H1 (cell line): ENCODE measurements at regions not wholly inside any gene's neighbourhood (a gene's known extent, or its start where the extent isn't known, plus 50 kb on each side); places are given as distances from the start of the nearest gene placed in this dataset.

Experiments
- CTCF ChIA-PET: fragments of 300-600 bp; sonication (Branson Sonifier 250); formaldehyde crosslinking; loops from one replicate; lab custom pipeline; 2021; ENCODE audit not compliant: partially characterized antibody; lab: Charles Lee
- POLR2A ChIA-PET: fragments of 300-600 bp; sonication (Branson Sonifier 250); formaldehyde crosslinking; loops from one replicate; lab custom pipeline; 2021; ENCODE audit warnings: inconsistent platforms; ENCODE audit not compliant: partially characterized antibody; lab: Charles Lee
- DNase-seq, 2 experiments: peaks; one replicate each; pipeline versions ENCODE4 v3.0.0 to v3.0.0-alpha.2; 2010 to 2022; ENCODE audit warnings: low spot score in 2 of 2, low read depth in 1 of 2, mixed read lengths in 1 of 2
- FAIRE-seq: peaks from 2 replicates; lab custom pipeline; 2011; peaks lifted over from hg19 to GRCh38; lab: Jason Lieb, UNC
- H2AFZ ChIP-seq: 2 replicates; pipeline ENCODE4 v1.8.1; 2012; ENCODE audit warnings: low read length, inconsistent platforms
- H2AK5ac ChIP-seq: 2 replicates; pipeline ENCODE4 v1.6.1; 2013; ENCODE audit warnings: low read depth, low read length
- H2BK120ac ChIP-seq: replicated peaks from 2 replicates; pipeline ENCODE3; 2013; ENCODE audit warnings: low read depth, low read length, inconsistent platforms
- H2BK12ac ChIP-seq: 2 replicates; pipeline ENCODE4 v1.6.1; 2013; ENCODE audit warnings: low read depth, low read length
- H2BK15ac ChIP-seq: 2 replicates; pipeline ENCODE4 v1.6.1; 2013; ENCODE audit warnings: low read length
- H2BK20ac ChIP-seq: 2 replicates; pipeline ENCODE4 v1.6.1; 2013; ENCODE audit warnings: low read length
- H2BK5ac ChIP-seq: 2 replicates; pipeline ENCODE4 v1.6.1; 2013; ENCODE audit warnings: low read depth, low read length
- H3K14ac ChIP-seq: 2 replicates; pipeline ENCODE4 v1.6.1; 2013; ENCODE audit warnings: inconsistent platforms; ENCODE audit not compliant: insufficient read length
- H3K18ac ChIP-seq: 2 replicates; pipeline ENCODE4 v1.6.1; 2013; ENCODE audit warnings: low read length; ENCODE audit errors: extremely low read depth
- H3K23ac ChIP-seq: 2 replicates; pipeline ENCODE4 v1.6.1; 2013; ENCODE audit warnings: inconsistent platforms; ENCODE audit not compliant: insufficient read length
- H3K23me2 ChIP-seq: 2 replicates; pipeline ENCODE4 v1.6.1; 2013; ENCODE audit warnings: low read depth, low read length
- H3K27ac ChIP-seq: 2 replicates; pipeline ENCODE4 v1.6.1; 2011; ENCODE audit warnings: low read depth, low read length, inconsistent platforms
- H3K27me3 ChIP-seq, 4 experiments: replicated peaks in 1 of 4; 1 replicate in 1 of 4; 2 replicates in 3 of 4; pipeline versions ENCODE4 v1.6.1 to v1.8.1; 2011 to 2013; ENCODE audit warnings: low read length in 3 of 4, mild to moderate bottlenecking in 3 of 4, inconsistent platforms in 2 of 4, mixed read lengths in 2 of 4, moderate library complexity in 1 of 4; ENCODE audit not compliant: control insufficient read depth in 3 of 4, insufficient read depth in 3 of 4; ENCODE audit errors: extremely low read depth in 1 of 4
- H3K36me3 ChIP-seq, 4 experiments: 2 replicates each; pipeline versions ENCODE4 v1.6.1 to v1.8.1; 2011 to 2013; ENCODE audit warnings: mild to moderate bottlenecking in 4 of 4, low read length in 3 of 4, moderate library complexity in 2 of 4, control low read depth in 1 of 4, inconsistent platforms in 1 of 4; ENCODE audit not compliant: insufficient read depth in 4 of 4, control insufficient read depth in 2 of 4
- H3K4ac ChIP-seq: replicated peaks from 2 replicates; pipeline ENCODE3; 2013; ENCODE audit warnings: low read length, low read depth, mixed read lengths, inconsistent platforms; ENCODE audit not compliant: insufficient read length
- H3K4me1 ChIP-seq, 4 experiments: replicated peaks in 1 of 4; 1 replicate in 1 of 4; 2 replicates in 3 of 4; pipeline versions ENCODE4 v1.6.1 to v1.8.1; 2011 to 2013; ENCODE audit warnings: low read length in 3 of 4, inconsistent platforms in 2 of 4, mixed read lengths in 1 of 4; ENCODE audit not compliant: insufficient read depth in 4 of 4, control insufficient read depth in 3 of 4
- H3K4me2 ChIP-seq, 2 experiments: 2 replicates each; pipeline versions ENCODE4 v1.6.1 to v1.8.1; 2011 to 2013; ENCODE audit warnings: low read depth in 2 of 2, low read length in 2 of 2, control low read depth in 1 of 2, inconsistent platforms in 1 of 2, mild to moderate bottlenecking in 1 of 2; ENCODE audit not compliant: insufficient read depth in 1 of 2
- H3K4me3 ChIP-seq, 4 experiments: fragments of 200-600, 300-600 bp in 1 of 4; sonication (generic), shearing (Covaris generic), sonication (Bioruptor Twin) in 1 of 4; 2 replicates each; pipeline versions ENCODE4 v1.5.1 to v1.8.1; 2011 to 2016; ENCODE audit warnings: low read length in 4 of 4, low read depth in 3 of 4, control low read depth in 2 of 4, inconsistent platforms in 2 of 4, mild to moderate bottlenecking in 2 of 4, mixed read lengths in 1 of 4, moderate library complexity in 1 of 4; ENCODE audit not compliant: insufficient read depth in 2 of 4; ENCODE audit errors: extremely low read depth in 1 of 4
- H3K56ac ChIP-seq: replicated peaks from 2 replicates; pipeline ENCODE3; 2013; ENCODE audit warnings: low read depth, mild to moderate bottlenecking, mixed read lengths, low read length, inconsistent platforms; ENCODE audit not compliant: insufficient read length
- H3K79me1 ChIP-seq: 2 replicates; pipeline ENCODE4 v1.6.1; 2013; ENCODE audit warnings: low read depth, low read length, control low read depth
- H3K79me2 ChIP-seq, 2 experiments: 2 replicates each; pipeline versions ENCODE4 v1.6.1 to v1.8.1; 2012 to 2013; ENCODE audit warnings: low read length in 2 of 2, mild to moderate bottlenecking in 2 of 2, inconsistent platforms in 1 of 2; ENCODE audit not compliant: insufficient read depth in 2 of 2, control insufficient read depth in 1 of 2
- H3K9ac ChIP-seq, 4 experiments: replicated peaks in 1 of 4; 1 replicate in 1 of 4; 2 replicates in 3 of 4; pipeline versions ENCODE4 v1.6.1 to v1.8.1; 2011 to 2013; ENCODE audit warnings: low read depth in 3 of 4, low read length in 3 of 4, control low read depth in 2 of 4, mild to moderate bottlenecking in 2 of 4, moderate library complexity in 2 of 4, inconsistent platforms in 1 of 4; ENCODE audit errors: extremely low read depth in 1 of 4
- H3K9me3 ChIP-seq, 2 experiments: 2 replicates each; pipeline versions ENCODE4 v1.6.1 to v1.8.1; 2012 to 2013; ENCODE audit warnings: mild to moderate bottlenecking in 2 of 2, moderate library complexity in 2 of 2, control low read depth in 1 of 2, inconsistent platforms in 1 of 2, low read depth in 1 of 2, low read length in 1 of 2, mixed read lengths in 1 of 2; ENCODE audit not compliant: insufficient read depth in 2 of 2
- H4K20me1 ChIP-seq, 2 experiments: replicated peaks in 1 of 2; 2 replicates each; pipeline versions ENCODE3 to v1.8.1; 2011 to 2013; ENCODE audit warnings: inconsistent platforms in 2 of 2, low read length in 2 of 2, mild to moderate bottlenecking in 1 of 2; ENCODE audit not compliant: insufficient read depth in 2 of 2, control insufficient read depth in 1 of 2
- H4K5ac ChIP-seq: 2 replicates; pipeline ENCODE4 v1.6.1; 2013; ENCODE audit warnings: low read length, low read depth, mixed read lengths, inconsistent platforms; ENCODE audit not compliant: insufficient read length
- H4K8ac ChIP-seq: 2 replicates; pipeline ENCODE4 v1.8.0; 2013; ENCODE audit warnings: mild to moderate bottlenecking, moderate library complexity, low read length, inconsistent platforms; ENCODE audit not compliant: insufficient read depth; ENCODE audit errors: extremely low read depth
- H4K91ac ChIP-seq: replicated peaks from 2 replicates; pipeline ENCODE3; 2013; ENCODE audit warnings: low read length, mixed read lengths, inconsistent platforms; ENCODE audit not compliant: insufficient read length
- SIX5 ChIP-seq: IDR thresholded peaks from 2 replicates; pipeline ENCODE4 v1.6.1; 2011; ENCODE audit warnings: mild to moderate bottlenecking, low read depth, low read length
- WGBS, 2 experiments: shearing (Covaris generic) in 1 of 2; methylation state at CpG; one replicate each; pipeline versions ENCODE4 v1.1.6 to v1.1.7; 2013 to 2015; ENCODE audit warnings: low lambda C conversion rate in 2 of 2, mixed read lengths in 2 of 2, inconsistent platforms in 1 of 2, low coverage in 1 of 2, missing lambda C conversion rate in 1 of 2; ENCODE audit not compliant: insufficient replicate concordance in 2 of 2, insufficient coverage in 1 of 2, insufficient read length in 1 of 2; ENCODE audit errors: extremely low coverage in 1 of 2, missing lambda C conversion rate in 1 of 2; 5-methylcytosine and 5-hydroxymethylcytosine counted together

GRCh38 chr7:25557930-25558329 is 329.6 kb upstream of the NPVF start:
- no peak for TF ChIP-seq SIX5
- TF ChIP-seq, all 59 proteins: peak for 0
- Histone ChIP-seq H3K27me3 (no peaks in the 10 kb centered on the region), H3K14ac (no peak overlapping the region), H3K9ac (no peak overlapping the region), H3K4me3 (no peak overlapping the region), H2BK20ac (no peak overlapping the region), H3K18ac (no peak overlapping the region), H4K91ac (no peak overlapping the region), H4K8ac (no peak overlapping the region), H2BK5ac (no peak overlapping the region), H3K9me3 (no peaks in the 10 kb centered on the region), H3K36me3 (no peaks in the 10 kb centered on the region), H2BK120ac (no peak overlapping the region), H3K23me2 (no peaks in the 10 kb centered on the region; the same call in 1 of the 2 replicates), H3K79me1 (no peaks in the 10 kb centered on the region), H2BK15ac (no peak overlapping the region), H3K56ac (no peak overlapping the region), H3K79me2 (no peaks in the 10 kb centered on the region), H2BK12ac (no peak overlapping the region), H3K4me1 (peaks cover 0 to 13% (median 1%) of the 10 kb centered on the region in 4 experiments; a peak in 3 of 7 replicates), H3K4me2 (no peak overlapping the region), H3K23ac (no peak overlapping the region), H4K20me1 (no peaks in the 10 kb centered on the region), H2AFZ (no peak overlapping the region), H2AK5ac (no peak overlapping the region), H4K5ac (no peak overlapping the region), H3K27ac (no peak overlapping the region), H3K4ac (no peak overlapping the region)
- WGBS, 2 experiments: 87% methylated on average over 4 of the region's 4 CpGs; no CpG with 5 or more reads in 1 of the 2 experiments
- no peak for DNase-seq
- ChIA-PET CTCF (no interaction called here), POLR2A (no interaction called here)
- FAIRE-seq: no peak
